Upper lobe of right lung (tissue), 1 donor: ENCODE measurements at regions not wholly inside any gene's neighbourhood (a gene's known extent, or its start where the extent isn't known, plus 50 kb on each side); places are given as distances from the start of the nearest gene placed in this dataset.

Experiments
- ATAC-seq: fragments of 200-7000 bp; cut with Tn5 transposase; one replicate; pipeline ENCODE4 v1.9.1; 2020; ENCODE audit warnings: mild to moderate bottlenecking, moderate library complexity
- DNase-seq: peaks from one replicate; pipeline ENCODE4 v3.0.0-alpha.2; 2020
- H3K27ac ChIP-seq: fragments of 200-600 bp; one replicate; pipeline ENCODE4 v1.8.0; 2022
- H3K27me3 ChIP-seq: fragments of 200-600 bp; one replicate; pipeline ENCODE4 v1.8.0; 2022; ENCODE audit warnings: mild to moderate bottlenecking
- H3K36me3 ChIP-seq: fragments of 200-600 bp; one replicate; pipeline ENCODE4 v1.8.0; 2022
- H3K4me1 ChIP-seq: fragments of 200-600 bp; one replicate; pipeline ENCODE4 v1.8.0; 2022
- H3K4me3 ChIP-seq: fragments of 200-600 bp; one replicate; pipeline ENCODE4 v1.8.0; 2022; ENCODE audit warnings: mild to moderate bottlenecking
- H3K9me3 ChIP-seq: fragments of 200-600 bp; one replicate; pipeline ENCODE4 v1.8.0; 2022
- intact Hi-C: fragments of 100-400 bp; cut with DNase I; formaldehyde crosslinking; loops from one replicate; pipeline ENCODE4 v1.11.0; 2022
- TF ChIP-seq, protein P1 (sequence below): fragments of 200-600 bp; IDR thresholded peaks from one replicate; pipeline ENCODE4 v1.8.0; 2022; ENCODE audit warnings: antibody characterized with exemption
- donor health status: DM: no; HTN: yes; CAD: no; lungs with severe emphysema.

- Histone ChIP-seq H3K36me3 (no peaks in the 10 kb centered on the region), H3K4me1 (no peaks in the 10 kb centered on the region), H3K27ac (no peak overlapping the region), H3K4me3 (no peak overlapping the region), H3K27me3 (no peaks in the 10 kb centered on the region), H3K9me3 (no peaks in the 10 kb centered on the region)
- ATAC-seq (no peak), DNase-seq (no peak)
- TF ChIP-seq, protein P1, sequence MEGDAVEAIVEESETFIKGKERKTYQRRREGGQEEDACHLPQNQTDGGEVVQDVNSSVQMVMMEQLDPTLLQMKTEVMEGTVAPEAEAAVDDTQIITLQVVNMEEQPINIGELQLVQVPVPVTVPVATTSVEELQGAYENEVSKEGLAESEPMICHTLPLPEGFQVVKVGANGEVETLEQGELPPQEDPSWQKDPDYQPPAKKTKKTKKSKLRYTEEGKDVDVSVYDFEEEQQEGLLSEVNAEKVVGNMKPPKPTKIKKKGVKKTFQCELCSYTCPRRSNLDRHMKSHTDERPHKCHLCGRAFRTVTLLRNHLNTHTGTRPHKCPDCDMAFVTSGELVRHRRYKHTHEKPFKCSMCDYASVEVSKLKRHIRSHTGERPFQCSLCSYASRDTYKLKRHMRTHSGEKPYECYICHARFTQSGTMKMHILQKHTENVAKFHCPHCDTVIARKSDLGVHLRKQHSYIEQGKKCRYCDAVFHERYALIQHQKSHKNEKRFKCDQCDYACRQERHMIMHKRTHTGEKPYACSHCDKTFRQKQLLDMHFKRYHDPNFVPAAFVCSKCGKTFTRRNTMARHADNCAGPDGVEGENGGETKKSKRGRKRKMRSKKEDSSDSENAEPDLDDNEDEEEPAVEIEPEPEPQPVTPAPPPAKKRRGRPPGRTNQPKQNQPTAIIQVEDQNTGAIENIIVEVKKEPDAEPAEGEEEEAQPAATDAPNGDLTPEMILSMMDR: no peak
- intact Hi-C loops: no loop called here
These were observed 230.8 kb downstream of the PAX1 start for GRCh38 chr20:21936261-21936660.

DNA sequence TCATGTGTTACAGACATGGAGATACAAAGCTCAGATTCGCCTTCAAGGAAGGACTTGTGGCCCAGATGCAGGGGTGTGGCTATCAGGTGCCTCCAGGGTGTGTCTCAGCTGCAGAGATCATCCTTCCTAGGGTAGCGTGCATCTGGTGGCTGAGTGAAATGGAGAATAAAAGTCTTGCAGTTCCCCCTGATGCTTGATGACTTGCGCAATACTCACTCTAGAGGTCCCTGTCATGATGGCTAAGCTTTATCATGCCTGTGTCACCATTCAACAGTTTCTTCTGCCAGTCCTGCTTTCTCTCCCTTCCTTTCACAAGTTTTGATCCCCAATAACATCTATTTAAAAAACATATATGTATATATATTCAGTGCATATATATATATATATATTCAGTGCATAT, 228.1 kb downstream of the PAX1 start:
- H3K9me3 ChIP-seq: no peaks in the 10 kb centered on the region
- intact Hi-C loops: no loop called here
- H3K4me3 ChIP-seq: no peak overlapping the region
- H3K27ac ChIP-seq: no peak overlapping the region
- no peaks in the 10 kb centered on the region for H3K27me3 ChIP-seq
- TF ChIP-seq, protein P1: no peak
- ATAC-seq: no peak
- H3K4me1 ChIP-seq: no peaks in the 10 kb centered on the region
- H3K36me3 ChIP-seq: no peaks in the 10 kb centered on the region
- DNase-seq: no peak

- H3K4me1 ChIP-seq: no peaks in the 10 kb centered on the region
- H3K27me3 ChIP-seq: no peaks in the 10 kb centered on the region
- H3K36me3 ChIP-seq: no peaks in the 10 kb centered on the region
- H3K9me3 ChIP-seq: no peaks in the 10 kb centered on the region
- ATAC-seq (no peak), DNase-seq (no peak)
- intact Hi-C loops: no loop called here
- TF ChIP-seq, protein P1: no peak
- no peak overlapping the region for H3K4me3 ChIP-seq
- H3K27ac ChIP-seq: no peak overlapping the region
These were observed 215.8 kb downstream of the PAX1 start for GRCh38 chr20:21921251-21921650.

DNA sequence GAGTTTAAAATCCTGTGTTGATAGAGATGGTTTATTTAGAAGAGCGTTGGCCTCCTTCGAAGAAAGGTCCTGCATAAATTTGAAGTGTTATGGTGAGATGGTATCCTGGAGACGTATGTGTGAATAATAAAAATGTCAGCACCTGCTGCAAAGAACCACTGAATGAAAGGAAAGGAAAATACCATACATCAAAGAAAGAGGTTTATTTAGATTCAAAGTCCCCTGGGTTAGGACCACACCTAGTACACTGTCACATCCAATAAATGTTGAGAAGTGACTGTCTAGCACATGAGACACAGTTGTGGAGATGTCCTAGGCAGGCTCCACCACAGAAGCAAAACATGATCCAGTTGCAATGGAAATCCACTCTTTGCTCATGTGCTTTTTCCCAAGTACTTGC, 214.7 kb downstream of the PAX1 start:
- no peaks in the 10 kb centered on the region for H3K36me3 ChIP-seq

GRCh38 chr20:21918398-21918797, 212.9 kb downstream of the PAX1 start:
- ATAC-seq (no peak), DNase-seq (no peak)
- Histone ChIP-seq H3K27ac (no peak overlapping the region), H3K9me3 (no peaks in the 10 kb centered on the region), H3K4me1 (no peaks in the 10 kb centered on the region), H3K27me3 (no peaks in the 10 kb centered on the region), H3K36me3 (no peaks in the 10 kb centered on the region), H3K4me3 (no peak overlapping the region)
- intact Hi-C loops: no loop called here
- TF ChIP-seq, protein P1: no peak

More for the DNA sequence above, 214.7 kb downstream of the PAX1 start:
- H3K9me3 ChIP-seq: no peaks in the 10 kb centered on the region
- no peak overlapping the region for H3K27ac ChIP-seq
- DNase-seq: no peak
- no peak for ATAC-seq
- H3K27me3 ChIP-seq: no peaks in the 10 kb centered on the region
- H3K4me1 ChIP-seq: no peaks in the 10 kb centered on the region
- TF ChIP-seq, protein P1: no peak
- intact Hi-C loops: no loop called here
- no peak overlapping the region for H3K4me3 ChIP-seq

DNA sequence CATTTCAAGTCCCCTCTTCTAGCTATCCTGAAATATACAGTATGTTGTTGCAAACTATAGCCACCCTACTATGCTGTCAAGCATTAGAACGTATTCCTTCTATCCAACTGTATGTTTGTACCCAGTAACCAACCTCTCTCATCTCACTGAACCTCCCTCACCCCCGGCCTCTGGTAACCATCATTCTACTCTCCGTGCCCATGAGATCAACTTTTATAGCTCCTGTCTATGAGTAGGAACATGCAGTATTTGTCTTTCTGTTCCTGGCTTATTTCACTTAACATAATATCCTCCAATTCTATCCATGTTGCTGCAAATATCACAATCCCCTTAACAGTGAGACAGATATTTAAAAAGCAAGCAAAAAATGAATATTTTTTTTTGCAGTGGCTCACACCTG, 196.9 kb downstream of the PAX1 start:
- intact Hi-C loops: no loop called here

More for the DNA sequence above, 196.9 kb downstream of the PAX1 start:
- Histone ChIP-seq H3K27ac (no peak overlapping the region), H3K36me3 (no peaks in the 10 kb centered on the region), H3K4me3 (no peak overlapping the region), H3K27me3 (no peaks in the 10 kb centered on the region), H3K9me3 (no peaks in the 10 kb centered on the region), H3K4me1 (no peaks in the 10 kb centered on the region)
- ATAC-seq: no peak
- TF ChIP-seq, protein P1: no peak
- no peak for DNase-seq
